ENCODE measurements at regions not wholly inside any gene's neighbourhood (a gene's known extent, or its start where the extent isn't known, plus 50 kb on each side); places are given as distances from the start of the nearest gene placed in this dataset.

- Mint-ChIP-seq H3K27me3 (ENCODE audit: insufficient read depth) (no peaks in the 10 kb centered on the region), H3K27ac (no peak overlapping the region), H3K36me3 (ENCODE audit: low read depth) (no peaks in the 10 kb centered on the region), H3K4me1 (peaks cover 4% of the 10 kb centered on the region), H3K4me3 (no peak overlapping the region), H3K9me3 (no peaks in the 10 kb centered on the region)
- no peaks in the 10 kb centered on the region for H3K9me3 ChIP-seq (ENCODE audit: control insufficient read depth, low read length)
- H3K4me3 ChIP-seq (ENCODE audit: low read length) = no peak overlapping the region
- TF ChIP-seq, protein P1, sequence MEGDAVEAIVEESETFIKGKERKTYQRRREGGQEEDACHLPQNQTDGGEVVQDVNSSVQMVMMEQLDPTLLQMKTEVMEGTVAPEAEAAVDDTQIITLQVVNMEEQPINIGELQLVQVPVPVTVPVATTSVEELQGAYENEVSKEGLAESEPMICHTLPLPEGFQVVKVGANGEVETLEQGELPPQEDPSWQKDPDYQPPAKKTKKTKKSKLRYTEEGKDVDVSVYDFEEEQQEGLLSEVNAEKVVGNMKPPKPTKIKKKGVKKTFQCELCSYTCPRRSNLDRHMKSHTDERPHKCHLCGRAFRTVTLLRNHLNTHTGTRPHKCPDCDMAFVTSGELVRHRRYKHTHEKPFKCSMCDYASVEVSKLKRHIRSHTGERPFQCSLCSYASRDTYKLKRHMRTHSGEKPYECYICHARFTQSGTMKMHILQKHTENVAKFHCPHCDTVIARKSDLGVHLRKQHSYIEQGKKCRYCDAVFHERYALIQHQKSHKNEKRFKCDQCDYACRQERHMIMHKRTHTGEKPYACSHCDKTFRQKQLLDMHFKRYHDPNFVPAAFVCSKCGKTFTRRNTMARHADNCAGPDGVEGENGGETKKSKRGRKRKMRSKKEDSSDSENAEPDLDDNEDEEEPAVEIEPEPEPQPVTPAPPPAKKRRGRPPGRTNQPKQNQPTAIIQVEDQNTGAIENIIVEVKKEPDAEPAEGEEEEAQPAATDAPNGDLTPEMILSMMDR (conservative IDR thresholded peaks at IDR 0.05) = no peak
- H3K27me3 ChIP-seq (ENCODE audit: control insufficient read depth, insufficient read depth, low read length, poor library complexity, severe bottlenecking) = no peaks in the 10 kb centered on the region
- H3K4me1 ChIP-seq (ENCODE audit: control insufficient read depth, insufficient read depth, low read length) = no peaks in the 10 kb centered on the region
- no peaks in the 10 kb centered on the region for H3K36me3 ChIP-seq (ENCODE audit: control insufficient read depth, insufficient read depth, low read length)
- no peak overlapping the region for H3K27ac ChIP-seq (ENCODE audit: low read depth, low read length)
- 67 to 69% methylated on average over 3 of the region's 3 CpGs for WGBS, 2 experiments (ENCODE audit: insufficient coverage in 1 of 2, insufficient read length in 1 of 2)
- DNase-seq = no peak
- no peak overlapping the region for H3K9ac ChIP-seq (ENCODE audit: extremely low read depth, low read length, poor library complexity, severe bottlenecking)
Observed at GRCh38 chr5:86526811-86527348, 90.9 kb upstream of the COX7C start.

DNA sequence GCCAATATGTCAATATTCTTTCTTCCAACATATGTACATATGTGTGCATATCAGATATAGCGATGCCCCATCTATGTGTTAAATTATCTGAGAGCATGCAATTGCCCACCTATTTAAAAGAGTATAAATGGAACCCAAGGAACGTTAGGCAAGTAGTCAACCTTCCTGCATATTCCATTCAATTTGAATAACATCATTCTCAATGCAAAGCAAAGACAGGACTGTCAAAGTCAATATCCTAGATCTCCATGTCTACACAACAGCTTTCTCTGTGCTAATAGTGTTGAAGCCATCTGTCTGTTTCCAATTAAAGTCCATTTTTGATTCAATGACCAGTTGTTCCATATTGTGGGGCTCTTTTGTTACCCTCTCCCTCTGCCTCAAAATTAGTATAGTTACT lies 85.3 kb upstream of the COX7C start:
- Mint-ChIP-seq H3K9me3 (no peaks in the 10 kb centered on the region), H3K4me1 (no peaks in the 10 kb centered on the region), H3K27ac (no peak overlapping the region), H3K36me3 (ENCODE audit: low read depth) (no peaks in the 10 kb centered on the region), H3K27me3 (ENCODE audit: insufficient read depth) (no peaks in the 10 kb centered on the region), H3K4me3 (no peak overlapping the region)
- Histone ChIP-seq H3K27ac (ENCODE audit: low read depth, low read length) (no peak overlapping the region), H3K4me3 (ENCODE audit: low read length) (no peak overlapping the region), H3K36me3 (ENCODE audit: control insufficient read depth, insufficient read depth, low read length) (no peaks in the 10 kb centered on the region), H3K9ac (ENCODE audit: extremely low read depth, low read length, poor library complexity, severe bottlenecking) (no peak overlapping the region), H3K4me1 (ENCODE audit: control insufficient read depth, insufficient read depth, low read length) (no peaks in the 10 kb centered on the region), H3K9me3 (ENCODE audit: control insufficient read depth, low read length) (no peaks in the 10 kb centered on the region), H3K27me3 (ENCODE audit: control insufficient read depth, insufficient read depth, low read length, poor library complexity, severe bottlenecking) (no peaks in the 10 kb centered on the region)
- no peak for DNase-seq
- 88 to 90% methylated on average over 2 of the region's 2 CpGs for WGBS, 2 experiments (ENCODE audit: insufficient coverage in 1 of 2, insufficient read length in 1 of 2)
- TF ChIP-seq, protein P1 (conservative IDR thresholded peaks at IDR 0.05) = no peak

GRCh38 chr5:86536396-86536795 lies 81.3 kb upstream of the COX7C start:
- Histone ChIP-seq H3K27ac (ENCODE audit: low read depth, low read length) (no peak overlapping the region), H3K27me3 (ENCODE audit: control insufficient read depth, insufficient read depth, low read length, poor library complexity, severe bottlenecking) (no peaks in the 10 kb centered on the region), H3K4me1 (ENCODE audit: control insufficient read depth, insufficient read depth, low read length) (no peaks in the 10 kb centered on the region), H3K36me3 (ENCODE audit: control insufficient read depth, insufficient read depth, low read length) (no peaks in the 10 kb centered on the region), H3K9me3 (ENCODE audit: control insufficient read depth, low read length) (no peaks in the 10 kb centered on the region), H3K9ac (ENCODE audit: extremely low read depth, low read length, poor library complexity, severe bottlenecking) (no peak overlapping the region), H3K4me3 (ENCODE audit: low read length) (no peak overlapping the region)
- no peaks in the 10 kb centered on the region for H3K4me1 Mint-ChIP-seq
- H3K9me3 Mint-ChIP-seq = no peaks in the 10 kb centered on the region
- no peaks in the 10 kb centered on the region for H3K27me3 Mint-ChIP-seq (ENCODE audit: insufficient read depth)
- TF ChIP-seq, protein P1 (conservative IDR thresholded peaks at IDR 0.05) = no peak
- no peak for DNase-seq
- H3K4me3 Mint-ChIP-seq = no peak overlapping the region
- no peaks in the 10 kb centered on the region for H3K36me3 Mint-ChIP-seq (ENCODE audit: low read depth)
- H3K27ac Mint-ChIP-seq = no peak overlapping the region
- WGBS, 2 experiments (ENCODE audit: insufficient coverage in 1 of 2, insufficient read length in 1 of 2) = 91 to 93% methylated on average over 3 of the region's 3 CpGs
